Endodermal cell (in vitro differentiated cells): ENCODE measurements at regions not wholly inside any gene's neighbourhood (a gene's known extent, or its start where the extent isn't known, plus 50 kb on each side); places are given as distances from the start of the nearest gene placed in this dataset.

Source experiments
- DNase-seq: peaks from one replicate; pipeline ENCODE4 v3.0.0-alpha.2; 2017
- H3K27ac ChIP-seq: 2 replicates; pipeline ENCODE4 v1.5.1; 2013; ENCODE audit warnings: mild to moderate bottlenecking, low read depth, low read length, moderate library complexity
- H3K27me3 ChIP-seq: 2 replicates; pipeline ENCODE4 v1.6.1; 2013; ENCODE audit warnings: mild to moderate bottlenecking, low read length, moderate library complexity; ENCODE audit not compliant: insufficient read depth, control insufficient read depth, poor library complexity, severe bottlenecking
- H3K36me3 ChIP-seq: 2 replicates; pipeline ENCODE4 v1.7.0; 2013; ENCODE audit warnings: mild to moderate bottlenecking, low read length, moderate library complexity; ENCODE audit not compliant: control insufficient read depth, insufficient read depth
- H3K4me1 ChIP-seq: one replicate; pipeline ENCODE4 v1.7.0; 2013; ENCODE audit warnings: low read length; ENCODE audit not compliant: control insufficient read depth, insufficient read depth
- H3K4me3 ChIP-seq: 2 replicates; pipeline ENCODE4 v1.5.1; 2013; ENCODE audit warnings: mild to moderate bottlenecking, low read length, moderate library complexity
- H3K9ac ChIP-seq: 2 replicates; pipeline ENCODE4 v1.6.1; 2013; ENCODE audit warnings: mild to moderate bottlenecking, low read length, moderate library complexity; ENCODE audit not compliant: poor library complexity, severe bottlenecking; ENCODE audit errors: extremely low read depth
- H3K9me3 ChIP-seq: 2 replicates; pipeline ENCODE4 v1.6.1; 2013; ENCODE audit warnings: mild to moderate bottlenecking, low read length, moderate library complexity; ENCODE audit not compliant: control insufficient read depth
- H3K27ac Mint-ChIP-seq: 2 replicates; pipeline ENCODE4 v1.8.0; 2020; ENCODE audit warnings: mixed read lengths
- H3K27me3 Mint-ChIP-seq: 2 replicates; pipeline ENCODE4 v1.8.0; 2021; ENCODE audit warnings: mild to moderate bottlenecking, mixed read lengths; ENCODE audit not compliant: insufficient read depth
- H3K36me3 Mint-ChIP-seq: 2 replicates; pipeline ENCODE4 v1.8.0; 2020; ENCODE audit warnings: low read depth, mixed read lengths
- H3K4me1 Mint-ChIP-seq: 2 replicates; pipeline ENCODE4 v1.8.0; 2020; ENCODE audit warnings: mixed read lengths
- H3K4me3 Mint-ChIP-seq: 2 replicates; pipeline ENCODE4 v1.8.0; 2020; ENCODE audit warnings: mild to moderate bottlenecking, moderate library complexity, mixed read lengths
- H3K9me3 Mint-ChIP-seq: 2 replicates; pipeline ENCODE4 v1.8.0; 2020; ENCODE audit warnings: mild to moderate bottlenecking, mixed read lengths
- WGBS, 2 experiments: methylation state at CpG; one replicate each; pipeline versions ENCODE4 v1.1.5 to v1.1.7; 2013; ENCODE audit warnings: missing lambda C conversion rate in 2 of 2, mixed read lengths in 1 of 2; ENCODE audit not compliant: insufficient coverage in 1 of 2, insufficient read length in 1 of 2; 5-methylcytosine and 5-hydroxymethylcytosine counted together
- TF ChIP-seq, protein P1 (sequence below): fragments of 200-600 bp; sonication (generic); conservative IDR thresholded peaks from 2 replicates; pipeline ENCODE4 v1.5.0; 2021; ENCODE audit warnings: antibody characterized with exemption, mild to moderate bottlenecking

DNA sequence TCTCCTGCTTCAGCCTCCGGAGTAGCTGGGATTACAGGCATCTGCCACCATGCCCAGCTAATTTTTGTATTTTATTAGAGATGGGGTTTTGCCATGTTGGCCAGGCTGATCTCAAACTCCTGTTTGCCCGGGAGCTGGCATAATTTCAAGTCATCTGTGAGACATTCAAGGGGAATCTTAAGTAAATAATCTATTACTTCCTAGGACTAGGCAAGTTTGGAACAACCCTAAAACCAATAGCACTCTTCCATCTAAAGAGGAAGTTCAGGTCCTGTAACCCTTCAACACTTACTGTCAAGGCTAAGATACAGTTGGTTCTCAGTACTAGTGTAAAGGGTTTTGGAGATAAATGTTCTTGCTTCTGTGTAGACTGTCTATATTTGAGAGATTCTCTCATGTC lies 267.8 kb upstream of the IRAK1BP1 start:
- no peak overlapping the region for H3K4me3 Mint-ChIP-seq
- no peak for DNase-seq
- Histone ChIP-seq H3K4me3 (no peak overlapping the region), H3K9me3 (peaks cover 5% of the 10 kb centered on the region), H3K9ac (no peak overlapping the region), H3K27me3 (no peaks in the 10 kb centered on the region), H3K27ac (no peak overlapping the region), H3K36me3 (no peaks in the 10 kb centered on the region), H3K4me1 (peaks cover 3% of the 10 kb centered on the region)
- no peak overlapping the region for H3K27ac Mint-ChIP-seq
- H3K4me1 Mint-ChIP-seq, result peaks cover 21% of the 10 kb centered on the region
- TF ChIP-seq, protein P1, sequence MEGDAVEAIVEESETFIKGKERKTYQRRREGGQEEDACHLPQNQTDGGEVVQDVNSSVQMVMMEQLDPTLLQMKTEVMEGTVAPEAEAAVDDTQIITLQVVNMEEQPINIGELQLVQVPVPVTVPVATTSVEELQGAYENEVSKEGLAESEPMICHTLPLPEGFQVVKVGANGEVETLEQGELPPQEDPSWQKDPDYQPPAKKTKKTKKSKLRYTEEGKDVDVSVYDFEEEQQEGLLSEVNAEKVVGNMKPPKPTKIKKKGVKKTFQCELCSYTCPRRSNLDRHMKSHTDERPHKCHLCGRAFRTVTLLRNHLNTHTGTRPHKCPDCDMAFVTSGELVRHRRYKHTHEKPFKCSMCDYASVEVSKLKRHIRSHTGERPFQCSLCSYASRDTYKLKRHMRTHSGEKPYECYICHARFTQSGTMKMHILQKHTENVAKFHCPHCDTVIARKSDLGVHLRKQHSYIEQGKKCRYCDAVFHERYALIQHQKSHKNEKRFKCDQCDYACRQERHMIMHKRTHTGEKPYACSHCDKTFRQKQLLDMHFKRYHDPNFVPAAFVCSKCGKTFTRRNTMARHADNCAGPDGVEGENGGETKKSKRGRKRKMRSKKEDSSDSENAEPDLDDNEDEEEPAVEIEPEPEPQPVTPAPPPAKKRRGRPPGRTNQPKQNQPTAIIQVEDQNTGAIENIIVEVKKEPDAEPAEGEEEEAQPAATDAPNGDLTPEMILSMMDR, result no peak
- peaks cover 6% of the 10 kb centered on the region for H3K9me3 Mint-ChIP-seq
- no peaks in the 10 kb centered on the region for H3K27me3 Mint-ChIP-seq
- H3K36me3 Mint-ChIP-seq, result no peaks in the 10 kb centered on the region
- WGBS, 2 experiments, result 92% methylated on average over 2 of the region's 2 CpGs; no CpG with 5 or more reads in 1 of the 2 experiments

GRCh38 chr6:78605909-78606446 lies 261.4 kb upstream of the IRAK1BP1 start:
- H3K27ac ChIP-seq, result no peak overlapping the region
- no peaks in the 10 kb centered on the region for H3K4me1 ChIP-seq
- H3K9ac ChIP-seq, result no peak overlapping the region
- H3K36me3 ChIP-seq, result no peaks in the 10 kb centered on the region
- no peaks in the 10 kb centered on the region for H3K27me3 ChIP-seq
- peaks cover under 1% of the 10 kb centered on the region for H3K4me1 Mint-ChIP-seq
- H3K27me3 Mint-ChIP-seq, result no peaks in the 10 kb centered on the region
- H3K9me3 ChIP-seq, result no peaks in the 10 kb centered on the region
- H3K4me3 ChIP-seq, result no peak overlapping the region
- TF ChIP-seq, protein P1, result no peak
- H3K36me3 Mint-ChIP-seq, result no peaks in the 10 kb centered on the region
- 75 to 87% methylated on average over 2 of the region's 2 CpGs for WGBS, 2 experiments
- no peak overlapping the region for H3K4me3 Mint-ChIP-seq
- no peak overlapping the region for H3K27ac Mint-ChIP-seq
- DNase-seq, result no peak
- no peaks in the 10 kb centered on the region for H3K9me3 Mint-ChIP-seq

DNA sequence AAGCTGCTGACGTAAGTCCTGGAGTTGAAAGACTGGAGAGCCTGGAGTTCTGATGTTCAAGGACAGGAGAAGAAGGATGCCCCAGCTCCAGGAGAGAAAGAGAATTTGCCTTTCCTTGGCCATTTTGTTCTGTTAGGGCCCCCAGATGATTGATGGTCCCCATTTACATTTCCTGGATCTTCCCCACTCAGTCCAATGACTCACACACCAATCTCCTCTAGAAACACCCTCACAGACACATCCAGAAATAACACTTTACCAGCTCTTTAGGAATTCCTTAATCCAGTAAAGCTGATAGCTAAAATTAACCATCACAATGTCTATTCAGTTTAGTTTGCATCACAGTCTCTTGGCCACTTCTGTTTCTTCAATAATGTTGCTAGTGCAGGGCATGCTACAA lies 260.2 kb upstream of the IRAK1BP1 start:
- 91 to 100% methylated on average over 1 of the region's 1 CpG for WGBS, 2 experiments
- no peak for DNase-seq
- Histone ChIP-seq H3K9me3 (no peaks in the 10 kb centered on the region), H3K4me3 (no peak overlapping the region), H3K36me3 (no peaks in the 10 kb centered on the region), H3K9ac (no peak overlapping the region), H3K27ac (no peak overlapping the region), H3K4me1 (no peaks in the 10 kb centered on the region), H3K27me3 (no peaks in the 10 kb centered on the region)
- Mint-ChIP-seq H3K27ac (no peak overlapping the region), H3K4me1 (no peaks in the 10 kb centered on the region), H3K36me3 (no peaks in the 10 kb centered on the region), H3K9me3 (no peaks in the 10 kb centered on the region), H3K27me3 (no peaks in the 10 kb centered on the region), H3K4me3 (no peak overlapping the region)
- TF ChIP-seq, protein P1, result no peak
